K562 (cell line): ENCODE measurements at regions not wholly inside any gene's neighbourhood (a gene's known extent, or its start where the extent isn't known, plus 50 kb on each side); places are given as distances from the start of the nearest gene placed in this dataset.
"Not testable (repeated sequence)": the region's sequence is repeated elsewhere in the genome, so short reads cannot be mapped to it uniquely, and the experiment has no call there.

Experiments
- ARID2 ChIP-seq: fragments of 450-650 bp; IDR thresholded peaks from 2 replicates; pipeline ENCODE4 v1.6.1; 2017; ENCODE audit warnings: antibody characterized with exemption, mild to moderate bottlenecking
- CREM ChIP-seq: IDR thresholded peaks from 2 replicates; pipeline ENCODE4 v1.6.1; 2014; ENCODE audit warnings: antibody characterized with exemption, low read depth
- EP300 ChIP-seq: IDR thresholded peaks from 2 replicates; pipeline ENCODE4 v1.6.1; 2012; ENCODE audit warnings: low read length, improper control_type of control experiment
- EZH2 ChIP-seq: IDR thresholded peaks from 2 replicates; pipeline ENCODE4 v1.6.1; 2012; ENCODE audit warnings: low read depth, mild to moderate bottlenecking, inconsistent platforms, low read length, borderline replicate concordance
- IRF2 ChIP-seq: sonication (generic); formaldehyde crosslinking; IDR thresholded peaks from 2 replicates; pipeline ENCODE4 v1.8.1; 2022; ENCODE audit warnings: mild to moderate bottlenecking, missing genetic modification reagents
- TF ChIP-seq, protein P1 (sequence below), 3 experiments: IDR thresholded peaks in 2 of 3; conservative IDR thresholded peaks in 1 of 3; 2 replicates each; pipeline ENCODE4 v1.5.1; 2011 to 2012; ENCODE audit warnings: low read length in 3 of 3, mild to moderate bottlenecking in 3 of 3, control low read depth in 2 of 3, improper control_type of control experiment in 1 of 3, inconsistent platforms in 1 of 3, low read depth in 1 of 3, mixed read lengths in 1 of 3, moderate library complexity in 1 of 3; ENCODE audit not compliant: insufficient read depth in 2 of 3

DNA sequence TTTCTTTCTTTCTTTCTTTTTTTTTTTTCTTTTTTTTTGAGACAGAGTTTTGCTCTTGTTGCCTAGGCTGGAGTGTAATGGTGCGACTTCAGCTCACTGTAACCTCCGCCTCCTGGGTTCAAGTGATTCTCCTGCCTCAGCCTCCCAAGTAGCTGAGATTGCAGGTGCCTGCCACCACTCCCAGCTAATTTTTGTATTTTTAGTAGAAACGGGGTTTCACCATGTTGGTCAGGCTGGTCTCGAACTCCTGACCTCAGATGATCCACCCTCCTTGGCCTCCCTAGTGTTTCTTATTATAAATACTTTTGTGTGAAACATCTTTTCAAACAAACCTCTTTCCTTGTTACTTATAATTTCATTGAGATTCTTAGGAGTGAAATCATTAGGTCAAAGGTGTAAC lies 202.8 kb downstream of the EDN1 start:
- TF ChIP-seq, protein P1, sequence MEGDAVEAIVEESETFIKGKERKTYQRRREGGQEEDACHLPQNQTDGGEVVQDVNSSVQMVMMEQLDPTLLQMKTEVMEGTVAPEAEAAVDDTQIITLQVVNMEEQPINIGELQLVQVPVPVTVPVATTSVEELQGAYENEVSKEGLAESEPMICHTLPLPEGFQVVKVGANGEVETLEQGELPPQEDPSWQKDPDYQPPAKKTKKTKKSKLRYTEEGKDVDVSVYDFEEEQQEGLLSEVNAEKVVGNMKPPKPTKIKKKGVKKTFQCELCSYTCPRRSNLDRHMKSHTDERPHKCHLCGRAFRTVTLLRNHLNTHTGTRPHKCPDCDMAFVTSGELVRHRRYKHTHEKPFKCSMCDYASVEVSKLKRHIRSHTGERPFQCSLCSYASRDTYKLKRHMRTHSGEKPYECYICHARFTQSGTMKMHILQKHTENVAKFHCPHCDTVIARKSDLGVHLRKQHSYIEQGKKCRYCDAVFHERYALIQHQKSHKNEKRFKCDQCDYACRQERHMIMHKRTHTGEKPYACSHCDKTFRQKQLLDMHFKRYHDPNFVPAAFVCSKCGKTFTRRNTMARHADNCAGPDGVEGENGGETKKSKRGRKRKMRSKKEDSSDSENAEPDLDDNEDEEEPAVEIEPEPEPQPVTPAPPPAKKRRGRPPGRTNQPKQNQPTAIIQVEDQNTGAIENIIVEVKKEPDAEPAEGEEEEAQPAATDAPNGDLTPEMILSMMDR (IDR thresholded peaks at IDR 0.05 in 2 of 3, conservative IDR thresholded peaks at IDR 0.05 in 1 of 3; ENCODE audit: insufficient read depth in 2 of 3, low read depth in 1 of 3, low read length in 3 of 3): not testable (repeated sequence)
- TF ChIP-seq EZH2, ARID2, EP300, CREM, IRF2: not testable (repeated sequence)
